SK-N-SH (cell line): ENCODE measurements at regions not wholly inside any gene's neighbourhood (a gene's known extent, or its start where the extent isn't known, plus 50 kb on each side); places are given as distances from the start of the nearest gene placed in this dataset.

Source experiments
- CTCF ChIP-seq: fragments of 200-600 bp; sonication (generic); IDR thresholded peaks from 2 replicates; pipeline ENCODE4 v1.6.1; 2017; ENCODE audit warnings: antibody characterized with exemption, mild to moderate bottlenecking, moderate library complexity
- EP300 ChIP-seq, 2 experiments: IDR thresholded peaks; 2 replicates each; pipeline versions ENCODE4 v1.4.0 to v1.6.1; 2012; ENCODE audit warnings: borderline replicate concordance in 1 of 2, low read depth in 1 of 2, low read length in 1 of 2
- JUND ChIP-seq: IDR thresholded peaks from 2 replicates; pipeline ENCODE4 v1.4.0; 2012
- POLR2AphosphoS5 ChIP-seq: IDR thresholded peaks from 2 replicates; pipeline ENCODE4 v1.6.1; 2012; ENCODE audit warnings: low read depth, low read length
- RAD21 ChIP-seq: IDR thresholded peaks from 2 replicates; pipeline ENCODE4 v1.6.1; 2012; ENCODE audit warnings: mild to moderate bottlenecking, low read length
- SIN3A ChIP-seq: IDR thresholded peaks from 2 replicates; pipeline ENCODE4 v1.6.1; 2012; ENCODE audit warnings: low read depth, mild to moderate bottlenecking, low read length, moderate library complexity, borderline replicate concordance
- USF1 ChIP-seq: IDR thresholded peaks from 2 replicates; pipeline ENCODE4 v1.4.0; 2012; ENCODE audit warnings: low read depth, borderline replicate concordance
- USF2 ChIP-seq: fragments of 150-350 bp; IDR thresholded peaks from 2 replicates; pipeline ENCODE4 v1.6.1; 2017; ENCODE audit warnings: antibody characterized with exemption, low read length, low read depth, borderline replicate concordance
- YY1 ChIP-seq: IDR thresholded peaks from 2 replicates; pipeline ENCODE4 v1.4.0; 2012; ENCODE audit warnings: low read depth, mild to moderate bottlenecking

- no peak for TF ChIP-seq JUND
- no peak for TF ChIP-seq CTCF
- no peak for TF ChIP-seq RAD21
- TF ChIP-seq SIN3A: no peak
- TF ChIP-seq YY1: no peak
- no peak for TF ChIP-seq POLR2AphosphoS5
- TF ChIP-seq EP300 (IDR thresholded peaks at IDR 0.05; ENCODE audit: borderline replicate concordance in 1 of 2, low read depth in 1 of 2, low read length in 1 of 2): no peak
- no peak for TF ChIP-seq USF1
- no peak for TF ChIP-seq USF2
These were observed 54.6 kb upstream of the DPT start for GRCh38 chr1:168783458-168784210.
